ENCODE measurements at regions not wholly inside any gene's neighbourhood (a gene's known extent, or its start where the extent isn't known, plus 50 kb on each side); places are given as distances from the start of the nearest gene placed in this dataset.

DNA sequence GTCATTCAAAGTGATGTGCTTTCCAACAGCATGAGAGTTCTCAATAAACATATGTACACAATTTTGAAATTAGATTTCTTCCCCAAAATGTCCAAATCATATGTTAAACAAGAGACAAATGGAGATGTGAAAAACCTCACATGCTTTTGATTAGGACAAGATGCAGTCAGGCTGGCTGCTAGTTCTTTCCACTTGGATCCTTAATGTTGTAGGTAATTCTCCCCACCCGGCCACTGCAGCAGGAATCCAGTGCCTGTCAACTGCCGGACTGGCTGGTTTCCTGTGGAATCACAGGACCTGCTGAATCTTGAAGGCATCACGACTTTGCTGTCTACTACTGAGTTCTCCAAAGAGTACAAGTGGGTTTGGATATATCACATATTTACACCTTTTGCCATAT lies 138.6 kb upstream of the AKR1E2 start:
- no peak for DNase-seq

DNA sequence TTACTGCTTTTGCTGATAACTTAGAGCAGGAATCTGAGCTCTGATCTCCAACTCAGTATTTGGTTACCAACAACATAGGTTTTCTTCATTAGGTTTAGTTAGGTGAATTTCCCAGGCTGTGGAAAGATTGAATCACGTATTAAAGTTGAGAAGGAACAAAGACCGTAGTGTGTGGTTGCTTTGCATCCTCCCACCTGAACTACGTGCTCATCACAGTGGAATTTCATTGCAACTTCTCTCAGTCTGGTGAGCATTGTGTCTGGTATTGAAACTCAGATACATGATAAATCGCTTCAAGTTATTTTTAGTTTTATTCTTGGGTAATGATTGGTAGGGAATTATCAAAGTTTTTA lies 139.4 kb upstream of the AKR1E2 start:
- DNase-seq, result peak; percentile 15

DNA sequence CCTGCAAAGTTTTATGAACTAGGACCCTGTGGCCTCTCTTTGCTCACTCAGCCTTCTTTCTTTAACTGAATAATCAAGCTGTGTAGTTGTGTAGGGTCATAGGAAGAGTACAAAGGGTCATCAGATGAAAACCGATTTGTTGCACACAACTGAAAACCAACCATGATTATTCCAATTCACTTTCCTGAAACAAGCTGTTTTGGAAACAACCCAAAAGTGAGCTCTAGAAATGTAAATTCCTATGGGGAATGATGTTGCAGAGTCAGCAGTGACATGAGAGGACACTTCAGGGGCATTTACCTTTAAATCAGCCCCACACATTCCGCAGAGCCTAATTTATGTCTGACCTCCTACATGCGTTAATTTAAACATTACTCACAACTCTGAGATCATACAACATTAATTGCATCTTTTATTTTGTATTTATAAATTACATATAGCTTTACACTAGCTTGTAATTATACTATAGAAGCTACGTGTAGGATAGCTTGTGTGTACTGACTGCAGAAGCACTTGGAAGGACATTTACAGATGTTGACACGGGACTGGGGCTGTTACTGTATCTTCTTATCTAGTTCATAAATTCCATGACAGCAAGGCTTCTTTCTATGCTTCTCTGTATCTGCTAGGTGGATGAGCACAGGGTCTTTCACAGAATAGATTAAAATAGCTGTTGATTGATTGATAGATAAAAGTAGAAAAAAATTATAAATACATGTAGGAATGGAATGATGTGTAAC lies 139.9 kb upstream of the AKR1E2 start:
- DNase-seq, result no peak

DNA sequence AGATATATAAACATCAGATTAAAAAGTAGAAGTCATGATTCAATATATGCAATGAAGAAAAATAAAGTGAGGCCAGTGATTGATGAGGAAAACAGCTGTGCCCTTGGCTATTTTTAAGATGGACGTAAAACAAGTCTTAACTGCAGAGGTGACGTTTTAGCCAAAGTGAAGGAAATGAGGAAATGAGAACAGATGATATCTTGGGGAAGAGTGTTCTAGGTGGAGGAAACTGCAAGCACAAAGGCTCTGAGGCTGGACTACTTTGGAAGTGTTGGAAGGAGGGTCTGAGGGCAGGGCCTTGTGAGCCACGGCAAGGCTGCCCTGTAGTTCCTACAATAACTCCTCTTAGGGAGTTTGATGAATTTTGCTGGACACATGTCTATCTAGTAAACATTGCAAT lies 140.5 kb upstream of the AKR1E2 start:
- DNase-seq, result no peak

DNA sequence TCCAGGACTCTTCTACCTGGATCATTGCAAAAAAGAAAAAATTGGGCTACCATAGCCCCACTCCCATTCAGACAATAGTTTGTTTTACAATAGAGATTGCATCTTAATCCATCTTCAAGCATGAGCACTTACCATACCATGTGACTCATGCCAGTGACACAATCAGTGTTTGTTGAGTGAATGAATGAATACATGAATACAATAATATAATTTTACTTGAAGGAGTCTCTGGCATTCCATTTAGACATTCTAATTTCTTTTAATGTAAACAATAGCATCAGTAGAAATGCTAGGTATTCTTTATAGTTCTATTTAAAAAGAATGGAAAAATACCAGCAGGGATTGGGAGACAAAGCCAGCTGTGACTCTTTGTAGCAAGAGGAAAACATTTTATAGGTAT lies 141.6 kb upstream of the AKR1E2 start:
- no peak for DNase-seq

DNA sequence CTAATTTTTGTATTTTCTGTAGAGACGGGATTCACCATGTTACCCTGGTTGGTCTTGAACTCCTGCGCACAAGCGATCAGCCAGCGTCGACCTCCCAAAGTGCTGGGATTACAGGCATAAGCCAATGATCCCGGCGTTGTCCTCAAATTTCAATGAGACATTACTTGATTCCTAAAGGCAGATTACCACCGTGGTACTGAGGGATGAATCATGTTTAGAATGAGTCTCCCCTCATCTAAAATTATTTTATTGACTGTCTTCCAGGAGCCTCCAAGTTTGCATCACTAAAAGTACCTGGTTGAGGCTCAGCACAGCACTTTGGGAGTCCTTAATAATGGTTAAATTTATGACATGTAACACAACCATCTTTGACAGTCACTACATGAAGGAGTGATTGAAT lies 142.2 kb upstream of the AKR1E2 start:
- no peak for DNase-seq

DNA sequence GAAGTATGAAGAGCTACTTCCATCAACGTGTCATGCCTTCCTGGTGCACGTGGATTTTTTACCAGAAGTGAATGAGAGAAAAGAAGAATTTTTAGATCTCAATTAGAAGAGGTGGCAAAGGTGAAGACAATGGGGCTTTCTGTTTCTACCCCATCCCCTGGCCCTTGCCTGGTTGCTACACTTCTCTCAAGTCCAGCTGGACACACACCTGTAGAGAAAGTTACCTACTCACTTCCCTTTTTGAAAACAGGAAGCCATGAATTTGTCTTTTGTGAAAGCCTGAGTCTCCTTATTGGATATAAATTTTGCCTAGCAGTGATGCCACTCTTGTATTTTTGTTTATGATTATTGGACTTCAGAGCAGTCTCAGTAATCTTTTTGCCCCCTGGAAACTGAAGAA lies 142.9 kb upstream of the AKR1E2 start:
- DNase-seq, result no peak

DNA sequence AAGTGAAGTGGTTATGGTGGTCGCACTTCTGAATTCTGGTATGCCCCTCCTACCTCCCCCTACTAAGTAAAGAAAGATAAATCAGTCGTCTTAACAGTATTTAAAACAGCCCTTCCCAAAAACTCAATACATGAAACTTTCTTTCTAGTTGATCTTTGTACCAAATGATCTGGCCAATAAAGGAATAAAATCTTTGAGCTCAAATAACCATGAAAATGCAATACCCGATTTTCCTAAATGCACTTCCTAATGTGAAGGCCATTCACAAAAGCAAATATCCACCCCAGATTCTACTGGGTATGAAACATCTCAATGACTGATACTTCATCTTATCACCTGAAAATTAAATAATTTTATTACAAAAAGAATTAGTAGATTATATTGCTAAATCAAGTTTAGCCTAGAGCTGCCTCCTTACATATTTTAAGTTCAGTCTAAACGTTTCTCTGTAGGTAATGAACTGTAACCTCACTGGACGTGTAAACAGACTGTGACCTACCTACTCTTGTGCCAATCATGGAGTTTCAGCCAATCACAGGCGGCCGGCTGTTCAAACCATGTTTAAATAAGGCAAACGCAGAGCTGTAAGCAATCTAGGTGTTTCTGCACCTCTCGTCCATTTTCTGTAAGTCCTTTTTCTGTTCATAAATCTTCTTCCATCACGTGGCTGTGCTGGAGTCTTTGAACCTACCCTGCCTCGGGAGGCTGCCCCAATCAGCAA lies 146.9 kb upstream of the AKR1E2 start:
- DNase-seq, result no peak

DNA sequence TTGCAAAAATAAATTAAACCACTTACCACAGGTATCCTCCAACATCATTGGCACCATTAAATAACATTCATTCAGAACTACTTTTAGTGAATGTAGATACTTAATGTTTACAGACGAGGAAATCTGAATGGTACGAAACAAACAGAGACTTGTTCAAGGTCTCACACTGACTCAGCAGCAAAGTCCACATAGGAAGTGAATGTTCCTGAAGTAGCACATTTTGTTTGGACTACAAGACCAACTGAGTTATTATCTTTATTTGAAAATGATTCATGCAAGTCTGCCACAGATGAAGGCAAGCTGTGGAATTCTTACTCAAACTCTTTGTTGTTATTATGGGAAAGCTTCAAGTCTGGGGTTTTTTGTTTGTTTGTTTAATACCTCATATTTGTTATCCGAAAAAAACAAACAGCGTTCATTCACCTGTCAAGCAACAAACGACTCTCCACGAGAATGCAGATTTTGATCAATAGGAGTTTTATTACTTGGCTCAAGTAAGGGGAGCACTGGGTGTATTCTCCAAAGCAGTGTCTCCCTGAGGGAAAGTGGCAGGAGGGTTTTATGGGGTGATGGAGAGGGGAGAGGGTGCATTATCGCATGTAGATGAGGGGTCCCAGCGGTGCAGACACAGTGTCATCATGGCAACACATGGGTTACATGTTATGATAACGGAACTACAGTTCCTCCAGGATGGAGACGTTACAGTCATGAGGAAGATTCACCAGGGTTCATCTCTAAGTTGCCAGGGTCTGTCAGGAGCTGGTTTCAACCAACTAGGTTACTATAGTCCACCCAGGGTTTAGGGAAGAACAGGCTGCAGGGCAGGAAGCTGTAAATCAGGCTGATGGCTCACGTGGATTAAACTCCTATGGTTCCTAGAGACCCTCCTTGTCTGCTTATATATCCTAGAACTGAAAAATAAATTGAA lies 147.7 kb upstream of the AKR1E2 start:
- DNase-seq, result no peak

DNA sequence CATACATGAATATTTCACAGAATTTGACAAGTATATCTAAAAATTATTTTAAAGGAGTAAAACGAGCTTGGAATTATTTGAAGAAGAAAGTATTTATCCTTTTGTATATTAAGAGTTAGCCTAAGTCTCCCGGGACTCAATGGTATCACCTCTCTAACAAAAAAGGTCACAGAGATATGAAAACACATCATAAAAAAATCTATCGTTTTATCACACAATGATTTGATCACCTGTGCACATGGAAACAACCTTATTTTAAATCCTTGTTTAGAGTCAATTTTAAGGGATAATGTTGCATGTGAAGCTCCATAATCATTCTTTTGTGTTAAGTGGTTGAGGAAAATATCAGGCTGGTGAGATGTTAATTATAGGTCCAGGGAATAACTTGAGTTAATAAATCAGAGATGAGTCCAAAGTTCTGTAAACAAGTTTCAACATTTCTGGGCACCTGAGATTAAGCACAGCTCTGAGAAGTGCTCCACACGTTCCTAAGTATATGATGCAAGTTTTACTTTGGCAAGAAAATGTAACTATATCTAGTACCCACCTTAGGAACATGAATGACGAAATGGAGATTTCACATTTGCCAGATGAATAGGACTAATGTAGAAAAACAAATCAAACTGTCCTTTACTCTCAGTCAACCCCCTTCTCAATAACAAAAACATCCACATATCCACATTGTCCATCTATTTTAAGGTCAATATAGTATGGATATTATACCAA lies 148.5 kb upstream of the AKR1E2 start:
- no peak for DNase-seq

DNA sequence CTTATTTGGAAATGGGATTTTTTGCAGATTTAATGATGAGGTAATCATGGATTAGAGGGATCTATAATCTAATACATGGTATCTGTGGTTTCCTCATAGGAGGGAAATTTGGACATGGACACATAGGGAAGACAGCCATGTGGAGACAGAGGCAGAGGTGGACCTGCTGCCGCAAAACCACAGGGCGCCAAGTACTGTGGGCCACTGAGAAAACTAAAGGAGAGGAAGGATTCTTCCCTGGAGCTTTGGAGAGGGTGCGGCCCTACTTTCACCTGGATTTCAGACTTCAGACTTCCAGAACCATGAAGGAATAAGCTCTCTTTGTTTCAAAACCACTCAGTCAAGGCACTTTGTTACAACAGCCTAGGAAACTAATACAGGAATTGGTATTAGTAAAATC lies 149.4 kb upstream of the AKR1E2 start:
- no peak for DNase-seq

DNA sequence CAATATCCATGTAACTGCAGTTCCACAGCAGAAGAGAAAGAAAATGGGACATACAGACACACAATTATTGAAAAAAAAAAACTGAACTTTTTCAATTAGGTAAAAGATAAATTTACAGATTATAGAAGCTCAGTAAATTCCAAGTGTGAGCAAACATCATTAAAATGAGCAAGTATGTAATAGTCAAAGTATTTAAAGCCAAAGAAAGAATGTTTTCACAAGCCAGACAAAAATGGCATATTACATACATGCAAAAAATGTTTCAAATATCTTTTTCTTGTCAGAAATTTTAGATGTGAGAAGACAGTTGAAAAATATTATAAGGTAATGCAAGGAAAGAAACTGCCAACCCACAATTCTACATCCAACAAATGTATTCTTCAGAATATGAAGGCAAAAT lies 150.2 kb upstream of the AKR1E2 start:
- no peak for DNase-seq

DNA sequence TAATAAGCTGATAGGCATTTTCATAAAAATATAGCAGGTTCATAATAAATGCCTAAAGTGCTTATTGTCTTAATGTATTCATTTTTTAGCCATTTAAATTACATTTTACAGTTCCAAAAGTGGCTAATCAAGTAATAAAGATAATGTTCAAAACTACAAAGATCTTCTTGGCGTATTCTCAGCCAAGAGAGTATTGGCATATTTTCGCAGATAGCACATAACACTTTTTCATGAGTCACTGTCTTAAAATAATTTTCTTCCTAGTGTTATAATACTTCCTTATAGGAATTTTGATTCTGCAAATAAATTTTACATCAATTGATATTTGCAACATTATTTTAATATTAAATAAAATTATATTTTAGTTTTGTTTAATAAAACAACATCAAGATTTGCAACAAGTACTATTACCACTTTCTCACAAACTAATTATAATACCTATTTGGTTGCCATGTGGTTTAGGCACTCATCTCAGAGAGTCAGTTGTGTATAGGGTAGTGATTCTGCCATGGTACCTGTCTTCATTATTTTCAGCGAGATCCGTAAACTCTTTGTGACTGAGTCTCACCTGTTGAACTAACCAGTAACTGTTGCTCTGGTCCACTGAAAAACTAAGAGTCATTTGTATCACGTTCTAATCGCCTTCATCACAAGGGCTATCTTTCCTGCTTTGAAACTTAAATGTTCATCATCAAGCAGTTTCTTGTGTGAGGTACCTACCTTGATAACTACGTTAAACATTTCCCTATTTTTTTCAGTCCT lies 152.5 kb upstream of the AKR1E2 start:
- DNase-seq, result no peak

DNA sequence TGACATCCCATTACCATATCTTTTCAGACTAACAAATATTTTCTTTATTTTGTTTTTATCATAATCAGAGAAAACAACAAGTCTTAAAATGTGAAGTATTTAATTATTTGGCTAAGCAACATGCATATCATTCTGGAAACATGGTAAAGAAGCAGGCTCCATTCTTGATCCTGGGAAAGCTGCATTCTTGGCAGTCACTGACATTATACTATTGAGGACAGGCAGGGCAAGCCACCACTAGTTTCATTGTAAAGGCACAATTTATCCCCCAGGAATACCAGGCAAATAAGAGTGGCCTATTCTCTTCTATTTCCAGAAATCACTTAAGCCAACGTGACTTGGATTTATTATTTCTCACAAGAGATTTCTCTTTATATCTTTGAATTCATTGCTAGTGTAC lies 153.8 kb upstream of the AKR1E2 start:
- DNase-seq, result no peak

DNA sequence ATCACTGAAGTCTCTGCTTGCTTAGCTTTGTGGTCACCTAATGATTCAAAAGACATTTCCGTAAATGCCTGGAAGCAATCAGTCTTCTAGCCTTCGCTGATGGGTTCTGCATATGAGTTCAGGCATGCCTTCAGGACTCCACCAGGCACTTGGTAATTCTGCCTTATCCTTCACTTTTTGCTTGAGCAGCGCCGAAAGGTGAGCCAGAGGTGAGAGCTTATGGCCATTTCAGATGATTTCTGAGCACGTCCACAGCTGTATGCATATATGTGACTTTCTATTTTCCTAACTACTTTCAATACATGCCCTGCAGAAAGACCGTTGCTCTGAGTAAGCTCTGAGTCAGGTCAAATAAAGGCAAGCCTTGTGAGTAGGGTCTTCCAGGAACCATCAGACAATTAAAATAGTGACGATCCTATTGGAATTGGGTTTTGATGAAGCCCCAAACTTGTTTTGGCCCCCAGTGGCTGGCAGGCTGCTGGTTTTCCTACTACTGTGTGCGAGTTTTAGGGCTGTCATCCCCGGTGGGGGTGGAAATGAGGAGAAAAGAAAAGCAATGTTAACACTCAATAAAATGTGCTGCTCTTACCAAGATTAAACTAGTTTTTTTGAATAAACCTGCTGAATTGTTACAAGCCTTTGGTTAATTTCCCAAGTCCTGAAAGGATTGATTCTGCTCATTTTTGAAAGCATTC lies 154.4 kb upstream of the AKR1E2 start:
- DNase-seq, result no peak

DNA sequence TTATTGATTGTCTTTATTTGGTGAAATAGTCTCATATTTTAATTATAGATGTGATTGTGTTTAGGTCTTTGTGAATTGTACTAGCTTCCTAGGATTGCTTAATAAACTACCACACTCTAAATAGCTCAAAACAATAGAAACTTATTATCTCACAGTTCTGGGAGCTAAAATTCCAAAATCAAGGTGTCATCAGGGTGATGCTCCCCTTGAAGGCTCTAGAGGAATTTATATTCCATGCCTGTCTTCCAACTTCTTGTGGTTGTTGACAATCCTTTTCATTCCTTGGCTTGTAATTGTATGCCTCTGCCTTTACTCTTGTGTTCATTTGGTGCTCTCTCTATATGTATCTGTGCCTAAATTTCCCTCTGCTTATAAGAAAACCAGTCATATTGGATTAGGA lies 155.3 kb upstream of the AKR1E2 start:
- DNase-seq, result no peak

DNA sequence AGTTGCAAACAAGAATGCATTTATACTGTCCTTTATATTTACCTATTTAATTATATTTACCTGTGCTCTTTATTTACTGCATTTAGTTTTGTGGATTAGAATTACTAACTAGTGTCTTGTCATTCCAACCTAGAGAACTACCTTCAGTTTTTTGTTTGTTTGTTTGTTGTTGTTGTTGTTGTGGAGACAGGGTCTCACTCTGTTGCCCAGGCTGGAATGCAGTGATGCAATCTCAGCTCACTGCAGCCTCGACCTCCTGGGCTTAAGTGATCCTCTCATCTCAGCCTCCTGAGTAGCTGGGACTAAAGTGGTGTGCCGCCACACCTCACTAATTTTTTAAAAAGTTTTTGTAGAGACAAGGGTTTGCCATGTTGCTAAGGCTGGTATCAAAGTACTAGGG lies 156.4 kb upstream of the AKR1E2 start:
- no peak for DNase-seq

DNA sequence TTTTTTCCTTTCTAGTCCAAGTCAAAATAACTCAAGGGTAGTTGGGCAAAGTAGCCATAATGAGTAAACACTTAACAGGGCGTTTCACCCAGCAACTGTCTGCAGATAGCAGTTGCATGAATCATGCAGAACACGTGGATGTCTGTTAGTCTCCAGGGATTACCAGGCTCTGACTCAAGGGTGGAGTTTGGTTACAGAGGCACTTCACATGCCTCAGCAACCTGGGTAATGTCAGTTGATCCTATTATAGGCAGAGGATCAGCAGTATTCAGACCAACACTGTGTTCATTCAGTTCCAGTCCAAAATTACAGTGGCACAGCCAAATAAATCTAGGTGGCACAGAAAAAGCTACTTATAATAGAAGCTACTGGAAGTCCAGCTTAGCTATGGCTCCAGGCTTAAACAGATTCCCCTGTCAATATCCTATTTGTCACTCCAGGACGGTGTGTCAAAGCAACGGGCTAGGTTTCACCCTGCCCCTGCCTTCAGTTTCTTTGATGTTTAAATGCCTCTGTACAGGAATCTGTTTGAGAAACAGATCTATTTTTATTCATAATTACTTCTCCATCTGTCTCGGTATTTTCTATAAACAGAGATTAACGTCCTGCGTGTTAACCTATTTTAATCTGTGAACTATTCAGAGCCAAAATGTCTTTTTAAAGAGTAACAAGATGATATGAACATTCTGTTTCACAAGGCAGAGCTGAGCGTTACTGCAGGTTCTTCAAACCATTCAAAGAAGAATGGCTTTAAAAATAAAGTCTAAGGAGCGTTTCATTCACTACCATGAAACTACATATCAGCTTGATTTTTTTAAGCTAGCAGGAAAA lies 162.6 kb upstream of the AKR1E2 start:
- peak; percentile 13 for DNase-seq

DNA sequence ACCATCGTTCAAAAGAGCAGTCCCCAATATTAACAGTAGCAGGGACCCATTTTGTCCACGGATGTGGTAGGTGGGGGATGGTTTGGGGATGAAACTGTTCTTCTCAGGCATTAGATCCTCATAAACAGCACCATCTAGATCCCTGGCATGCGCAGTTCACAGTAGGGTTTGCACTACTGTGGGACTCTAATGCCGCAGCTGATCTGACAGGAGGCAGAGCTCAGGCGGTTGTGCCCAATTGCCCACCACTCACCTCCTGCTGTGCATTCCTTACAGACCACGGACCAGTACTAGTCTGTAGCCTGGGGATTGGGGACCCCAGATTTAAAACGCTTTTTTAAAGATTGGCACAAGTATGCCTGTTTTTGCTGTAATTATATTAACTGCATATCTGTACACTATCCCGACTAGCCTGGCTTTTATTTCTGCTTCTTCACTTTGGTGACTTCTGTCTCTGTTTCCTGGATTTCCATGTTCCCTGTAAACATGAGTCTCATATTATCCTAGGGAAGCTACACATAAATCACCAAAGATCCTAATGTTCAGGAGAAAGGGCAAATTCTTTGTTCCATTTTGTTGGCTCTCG lies 163.3 kb upstream of the AKR1E2 start:
- DNase-seq, result no peak

DNA sequence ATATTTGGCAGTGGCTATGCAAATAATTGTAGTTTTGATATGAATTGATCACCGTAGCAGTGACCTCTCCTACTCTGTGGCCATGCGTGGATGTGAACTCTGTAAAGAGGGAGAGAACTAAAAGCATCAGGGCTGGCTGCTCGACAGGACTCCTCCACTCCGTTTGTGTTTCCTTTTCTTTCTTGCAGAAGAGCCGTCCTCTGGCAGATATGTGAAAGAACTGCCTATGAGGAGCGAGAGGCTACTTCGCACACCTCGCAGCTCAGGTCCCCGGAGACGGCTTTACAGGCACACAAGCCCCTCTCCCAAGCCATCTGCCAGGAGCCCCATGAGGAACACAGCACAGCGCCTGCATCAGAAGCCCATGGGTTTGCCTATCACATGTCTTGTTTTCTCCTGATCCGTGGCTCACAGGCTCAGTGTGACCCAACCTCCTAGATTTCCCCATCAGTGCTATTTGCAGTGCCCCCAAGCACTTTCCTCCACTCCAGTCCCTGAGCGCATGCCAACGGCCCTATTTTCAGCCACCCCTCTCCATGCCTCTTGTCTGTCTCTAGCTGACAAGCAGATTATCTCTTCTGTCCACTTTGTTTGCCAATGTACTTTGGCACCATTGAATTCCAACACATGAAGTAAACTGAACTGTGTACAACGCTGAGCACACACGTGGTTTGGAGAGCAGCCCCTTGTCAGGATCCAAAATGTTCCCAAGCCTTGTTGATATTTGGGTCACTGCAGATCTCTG lies 164.3 kb upstream of the AKR1E2 start:
- DNase-seq, result no peak
